ENCODE measurements at regions not wholly inside any gene's neighbourhood (a gene's known extent, or its start where the extent isn't known, plus 50 kb on each side); places are given as distances from the start of the nearest gene placed in this dataset.
"Not testable (repeated sequence)": the region's sequence is repeated elsewhere in the genome, so short reads cannot be mapped to it uniquely, and the experiment has no call there.

DNA sequence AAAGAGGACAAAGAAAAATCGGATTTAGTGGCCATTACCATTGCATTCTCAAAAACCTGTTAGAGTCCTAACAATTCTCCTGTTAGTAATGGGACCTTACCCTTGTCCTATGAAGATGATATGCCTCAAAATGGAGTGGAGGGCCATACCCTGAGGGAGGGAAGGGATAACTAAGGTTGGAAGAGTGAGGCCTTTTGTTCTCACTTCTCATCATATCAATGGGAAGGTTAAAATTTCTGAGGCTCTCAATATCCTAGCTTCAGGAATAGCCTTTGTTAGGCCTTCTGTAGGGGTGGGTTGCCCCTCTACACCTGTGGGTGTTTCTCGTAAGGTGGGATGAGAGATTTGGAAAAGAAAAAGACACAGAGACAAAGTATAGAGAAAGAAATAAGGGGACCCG, 109.4 kb upstream of the SGIP1 start:
- Mint-ChIP-seq H3K9me3 (peaks cover 30% of the 10 kb centered on the region), H3K36me3 (ENCODE audit: low read depth) (peaks cover 10% of the 10 kb centered on the region)
- H3K4me3 Mint-ChIP-seq = not testable (repeated sequence)

GRCh38 chr1:66426239-66426853, 107.6 kb upstream of the SGIP1 start:
- H3K27ac Mint-ChIP-seq = no peak overlapping the region
- no peaks in the 10 kb centered on the region for H3K27me3 Mint-ChIP-seq (ENCODE audit: low read depth)
- peaks cover 23% of the 10 kb centered on the region for H3K36me3 Mint-ChIP-seq (ENCODE audit: low read depth)
- no peak overlapping the region for H3K4me3 Mint-ChIP-seq
- peaks cover 6% of the 10 kb centered on the region for H3K4me1 Mint-ChIP-seq (ENCODE audit: low read depth)
- peaks cover 43% of the 10 kb centered on the region for H3K9me3 Mint-ChIP-seq

More for the DNA sequence above, 109.4 kb upstream of the SGIP1 start:
- H3K27ac Mint-ChIP-seq; H3K27me3 Mint-ChIP-seq (ENCODE audit: low read depth); H3K4me1 Mint-ChIP-seq (ENCODE audit: low read depth): not testable (repeated sequence)

DNA sequence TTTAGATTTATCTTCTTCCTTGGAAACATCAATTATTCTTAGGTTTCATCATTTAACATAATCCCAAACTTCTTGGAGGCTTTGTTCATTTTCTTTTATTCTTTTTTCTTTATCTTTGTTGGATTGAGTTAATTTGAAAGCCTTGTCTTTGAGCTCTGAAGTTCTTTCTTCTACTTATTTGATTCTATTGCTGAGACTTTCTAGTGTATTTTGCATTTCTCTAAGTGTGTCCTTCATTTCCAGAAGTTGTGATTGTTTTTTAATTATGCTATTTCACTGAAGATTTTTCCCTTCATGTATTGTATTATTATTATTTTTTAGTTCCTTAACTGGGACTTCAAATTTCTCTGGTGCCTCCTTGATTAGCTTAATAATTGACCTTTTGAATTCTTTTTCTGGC, 103.1 kb upstream of the SGIP1 start:
- H3K9me3 Mint-ChIP-seq = peaks cover 57% of the 10 kb centered on the region
- H3K36me3 Mint-ChIP-seq (ENCODE audit: low read depth) = peaks cover 27% of the 10 kb centered on the region
- H3K27ac Mint-ChIP-seq; H3K27me3 Mint-ChIP-seq (ENCODE audit: low read depth); H3K4me3 Mint-ChIP-seq: not testable (repeated sequence)
- peaks cover 11% of the 10 kb centered on the region for H3K4me1 Mint-ChIP-seq (ENCODE audit: low read depth)

- peaks cover 27% of the 10 kb centered on the region for H3K36me3 Mint-ChIP-seq (ENCODE audit: low read depth)
- H3K4me1 Mint-ChIP-seq (ENCODE audit: low read depth) = peaks cover 14% of the 10 kb centered on the region
- no peaks in the 10 kb centered on the region for H3K27me3 Mint-ChIP-seq (ENCODE audit: low read depth)
- H3K9me3 Mint-ChIP-seq = peaks cover 52% of the 10 kb centered on the region
- no peak overlapping the region for H3K4me3 Mint-ChIP-seq
- no peak overlapping the region for H3K27ac Mint-ChIP-seq
Observed at GRCh38 chr1:66431999-66432398, 102.0 kb upstream of the SGIP1 start.

DNA sequence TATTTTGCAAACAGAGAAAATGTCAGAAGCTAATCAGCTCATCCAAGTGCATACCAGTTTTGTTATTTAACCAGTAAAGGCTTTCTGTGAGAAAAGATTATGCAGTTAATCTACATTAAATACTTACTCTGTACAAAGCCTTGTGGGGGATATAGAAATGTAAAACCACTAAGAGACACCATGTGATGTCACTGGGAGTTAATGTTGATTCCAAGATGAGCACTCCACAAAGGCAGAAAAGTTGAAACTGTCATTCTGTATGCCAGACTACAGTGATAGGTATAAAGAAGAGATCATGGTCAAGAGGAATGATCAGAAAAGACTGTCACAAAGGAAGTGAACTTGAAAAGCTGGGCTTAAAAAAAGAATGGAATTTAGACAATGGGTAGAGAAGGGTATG, 100.3 kb upstream of the SGIP1 start:
- Mint-ChIP-seq H3K4me3 (no peak overlapping the region), H3K27ac (no peak overlapping the region), H3K36me3 (ENCODE audit: low read depth) (peaks cover 28% of the 10 kb centered on the region), H3K9me3 (peaks cover 44% of the 10 kb centered on the region), H3K4me1 (ENCODE audit: low read depth) (peaks cover 22% of the 10 kb centered on the region), H3K27me3 (ENCODE audit: low read depth) (no peaks in the 10 kb centered on the region)

DNA sequence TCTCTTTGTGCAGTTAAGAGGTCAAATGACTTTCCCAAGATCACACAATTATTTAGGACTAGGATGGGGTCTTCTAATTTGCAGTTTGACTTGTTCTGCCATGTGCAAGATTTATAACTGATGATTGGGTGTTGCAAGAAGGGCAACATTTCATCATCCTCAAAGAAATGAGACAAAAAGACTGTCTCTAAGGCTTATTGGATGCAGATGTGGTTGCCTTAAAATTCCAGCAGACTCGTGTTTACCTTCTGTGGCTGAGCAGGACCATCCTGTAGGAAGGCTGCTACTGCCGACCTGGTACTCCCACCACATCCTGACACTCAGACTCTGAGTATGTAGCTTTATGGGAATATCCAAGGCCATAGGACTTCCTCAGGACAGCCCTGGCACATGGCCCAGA, 99.9 kb upstream of the SGIP1 start:
- peaks cover 27% of the 10 kb centered on the region for H3K4me1 Mint-ChIP-seq (ENCODE audit: low read depth)
- H3K36me3 Mint-ChIP-seq (ENCODE audit: low read depth) = peaks cover 25% of the 10 kb centered on the region
- no peaks in the 10 kb centered on the region for H3K27me3 Mint-ChIP-seq (ENCODE audit: low read depth)
- peaks cover 40% of the 10 kb centered on the region for H3K9me3 Mint-ChIP-seq
- no peak overlapping the region for H3K4me3 Mint-ChIP-seq
- no peak overlapping the region for H3K27ac Mint-ChIP-seq

DNA sequence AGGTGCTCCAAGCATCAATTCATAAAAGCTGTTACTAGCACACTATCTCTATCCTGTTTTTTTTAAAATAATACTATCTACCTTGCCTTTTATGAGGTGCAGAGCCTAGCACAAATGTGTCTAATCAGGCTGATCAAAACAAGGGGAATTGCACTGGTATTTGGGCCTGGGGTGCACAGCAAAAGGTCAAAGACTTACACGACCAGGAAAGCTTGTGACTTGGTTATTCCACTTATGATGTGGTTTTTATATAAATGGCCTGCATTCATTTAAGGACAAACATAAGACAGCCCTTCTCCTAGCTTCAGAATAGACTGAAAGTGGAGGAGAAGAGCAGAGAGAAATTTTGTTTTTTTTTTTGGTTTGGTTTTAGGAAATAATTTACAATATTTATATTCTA, 98.4 kb upstream of the SGIP1 start:
- no peak overlapping the region for H3K27ac Mint-ChIP-seq
- H3K27me3 Mint-ChIP-seq (ENCODE audit: low read depth) = no peaks in the 10 kb centered on the region
- H3K9me3 Mint-ChIP-seq = peaks cover 26% of the 10 kb centered on the region
- H3K36me3 Mint-ChIP-seq (ENCODE audit: low read depth) = peaks cover 17% of the 10 kb centered on the region
- H3K4me1 Mint-ChIP-seq (ENCODE audit: low read depth) = peaks cover 37% of the 10 kb centered on the region
- H3K4me3 Mint-ChIP-seq = no peak overlapping the region

DNA sequence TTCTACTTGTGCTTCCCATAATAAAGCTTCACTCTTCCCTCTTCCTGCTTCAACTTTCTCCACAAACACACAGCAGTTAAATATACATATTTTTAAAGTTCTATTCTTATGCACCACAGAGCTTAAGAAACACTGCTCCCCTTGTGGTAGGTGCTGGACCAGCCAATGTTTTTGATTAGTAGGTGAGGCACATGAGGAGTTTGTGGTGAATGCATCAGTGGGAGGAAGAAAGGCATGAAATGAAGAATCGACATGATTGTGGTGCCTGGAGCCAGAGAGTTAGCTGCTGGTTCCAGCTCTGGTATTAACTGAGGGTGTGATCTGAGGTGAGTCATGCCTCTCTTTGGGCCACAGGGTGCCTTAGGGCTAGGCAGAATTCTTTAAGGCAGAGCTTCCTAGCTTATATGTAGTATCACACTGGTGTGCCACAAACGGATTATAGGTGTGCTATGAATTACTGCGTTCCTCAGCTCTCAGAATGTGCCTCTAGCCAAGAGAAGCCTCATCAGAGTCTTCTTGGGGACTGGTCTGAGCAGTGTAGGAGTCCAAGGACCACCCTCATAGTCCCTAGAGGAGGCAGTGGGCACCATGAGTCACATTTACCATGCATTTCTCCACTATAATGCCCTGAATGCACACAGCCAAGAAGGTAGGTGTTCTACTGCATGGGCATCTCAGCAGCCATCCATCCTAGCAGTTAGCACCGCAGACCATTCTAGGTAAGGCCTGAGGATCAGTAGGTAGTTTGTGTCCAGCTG, 97.4 kb upstream of the SGIP1 start:
- H3K27me3 Mint-ChIP-seq (ENCODE audit: low read depth) = no peaks in the 10 kb centered on the region
- H3K36me3 Mint-ChIP-seq (ENCODE audit: low read depth) = peaks cover 7% of the 10 kb centered on the region
- peaks cover 37% of the 10 kb centered on the region for H3K4me1 Mint-ChIP-seq (ENCODE audit: low read depth)
- peaks cover 16% of the 10 kb centered on the region for H3K9me3 Mint-ChIP-seq
- no peak overlapping the region for H3K4me3 Mint-ChIP-seq
- H3K27ac Mint-ChIP-seq = peak overlapping the region; percentile 0

- no peaks in the 10 kb centered on the region for H3K27me3 Mint-ChIP-seq (ENCODE audit: low read depth)
- H3K36me3 Mint-ChIP-seq (ENCODE audit: low read depth) = peaks cover 7% of the 10 kb centered on the region
- no peak overlapping the region for H3K4me3 Mint-ChIP-seq
- H3K9me3 Mint-ChIP-seq = peaks cover 13% of the 10 kb centered on the region
- H3K27ac Mint-ChIP-seq = no peak overlapping the region
- peaks cover 37% of the 10 kb centered on the region for H3K4me1 Mint-ChIP-seq (ENCODE audit: low read depth)
Observed at GRCh38 chr1:66437136-66437401, 96.9 kb upstream of the SGIP1 start.

GRCh38 chr1:66438062-66438461, 95.9 kb upstream of the SGIP1 start:
- Mint-ChIP-seq H3K36me3 (ENCODE audit: low read depth) (peaks cover 7% of the 10 kb centered on the region), H3K9me3 (peaks cover 4% of the 10 kb centered on the region), H3K4me3 (no peak overlapping the region), H3K4me1 (ENCODE audit: low read depth) (peaks cover 36% of the 10 kb centered on the region), H3K27me3 (ENCODE audit: low read depth) (no peaks in the 10 kb centered on the region), H3K27ac (no peak overlapping the region)

DNA sequence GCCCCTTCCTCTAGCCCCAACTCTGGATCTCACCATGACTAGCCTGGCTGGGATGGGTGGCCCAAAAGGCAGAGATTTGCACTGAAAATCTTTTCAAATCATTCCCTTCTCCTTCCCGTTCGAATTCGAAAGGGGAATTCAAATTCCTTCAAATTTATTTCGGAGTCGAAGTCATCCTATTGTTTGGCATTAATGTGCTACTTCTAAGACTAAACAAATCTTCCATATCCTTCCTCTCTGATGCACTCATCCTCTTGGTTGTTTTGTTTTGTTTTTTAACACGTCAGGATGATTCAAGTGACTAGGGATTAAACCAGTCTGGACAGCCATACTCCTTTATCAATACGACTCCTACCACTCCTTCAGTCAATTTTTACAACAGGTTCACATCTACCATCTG, 95.5 kb upstream of the SGIP1 start:
- Mint-ChIP-seq H3K27ac (peak overlapping the region; percentile 77), H3K36me3 (ENCODE audit: low read depth) (peaks cover 7% of the 10 kb centered on the region), H3K4me3 (peak overlapping the region; percentile 56), H3K27me3 (ENCODE audit: low read depth) (no peaks in the 10 kb centered on the region), H3K9me3 (peaks cover 4% of the 10 kb centered on the region), H3K4me1 (ENCODE audit: low read depth) (peaks cover 37% of the 10 kb centered on the region)

- peaks cover 4% of the 10 kb centered on the region for H3K9me3 Mint-ChIP-seq
- H3K4me3 Mint-ChIP-seq = peak overlapping the region; percentile 56
- no peaks in the 10 kb centered on the region for H3K27me3 Mint-ChIP-seq (ENCODE audit: low read depth)
- H3K36me3 Mint-ChIP-seq (ENCODE audit: low read depth) = peaks cover 5% of the 10 kb centered on the region
- H3K27ac Mint-ChIP-seq = peak overlapping the region; percentile 77
- peaks cover 41% of the 10 kb centered on the region for H3K4me1 Mint-ChIP-seq (ENCODE audit: low read depth)
Observed at GRCh38 chr1:66439031-66439740, 94.8 kb upstream of the SGIP1 start.

- no peaks in the 10 kb centered on the region for H3K36me3 Mint-ChIP-seq (ENCODE audit: low read depth)
- peaks cover 42% of the 10 kb centered on the region for H3K4me1 Mint-ChIP-seq (ENCODE audit: low read depth)
- H3K27me3 Mint-ChIP-seq (ENCODE audit: low read depth) = peaks cover 3% of the 10 kb centered on the region
- H3K27ac Mint-ChIP-seq = no peak overlapping the region
- no peak overlapping the region for H3K4me3 Mint-ChIP-seq
- H3K9me3 Mint-ChIP-seq = no peaks in the 10 kb centered on the region
Observed at GRCh38 chr1:66443793-66444192, 90.2 kb upstream of the SGIP1 start.

DNA sequence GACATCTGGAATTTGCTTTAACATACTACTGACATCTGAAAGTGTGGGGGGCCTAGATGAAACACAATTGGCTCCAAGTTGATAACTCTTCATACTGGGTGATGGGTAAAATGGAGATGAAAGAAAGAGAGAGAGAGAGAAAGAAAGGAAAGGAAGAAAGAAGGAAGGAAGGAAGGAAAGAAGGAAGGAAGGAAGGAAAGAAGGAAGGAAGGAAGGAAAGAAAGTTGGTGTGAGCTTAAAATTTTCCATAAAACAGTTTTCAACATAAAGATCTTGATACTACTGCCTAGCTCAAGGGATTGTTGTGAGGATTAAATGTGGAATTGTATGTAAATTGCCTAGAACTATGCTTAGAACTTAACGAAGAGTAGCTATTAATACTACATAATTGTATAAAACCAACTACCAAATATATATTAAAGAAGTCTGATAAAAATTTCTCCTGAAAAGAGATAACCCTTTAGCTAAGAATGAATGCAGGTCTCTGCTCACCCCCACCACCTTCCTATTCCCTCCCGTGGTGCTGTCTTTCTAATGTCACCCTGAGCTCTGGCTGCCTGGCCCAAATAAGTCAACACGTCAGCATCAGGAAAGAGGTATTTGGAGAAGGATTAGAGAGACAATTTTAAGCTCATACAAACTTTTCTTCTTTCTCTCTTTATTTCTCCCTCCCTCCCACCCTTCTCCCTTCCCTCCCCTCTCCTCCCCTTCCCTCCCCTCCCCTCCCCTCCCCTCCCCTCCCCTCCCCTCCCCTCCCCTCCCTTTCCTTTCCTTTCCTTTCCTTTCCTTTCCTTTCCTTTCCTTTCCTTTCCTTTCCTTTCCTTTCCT, 89.3 kb upstream of the SGIP1 start:
- H3K36me3 Mint-ChIP-seq (ENCODE audit: low read depth) = no peaks in the 10 kb centered on the region
- H3K4me1 Mint-ChIP-seq (ENCODE audit: low read depth) = peaks cover 35% of the 10 kb centered on the region
- H3K4me3 Mint-ChIP-seq = peak overlapping the region; percentile 78
- H3K9me3 Mint-ChIP-seq = no peaks in the 10 kb centered on the region
- H3K27me3 Mint-ChIP-seq (ENCODE audit: low read depth) = peaks cover 8% of the 10 kb centered on the region
- H3K27ac Mint-ChIP-seq = peak overlapping the region; percentile 94
